Activated CD4-positive, alpha-beta T cell treated with anti-CD3 and anti-CD28 coated beads, Interleukin-2, amount 10 ng/mL, durations not matched to agents 7 days and 5 days (primary cell): ENCODE measurements at regions not wholly inside any gene's neighbourhood (a gene's known extent, or its start where the extent isn't known, plus 50 kb on each side); places are given as distances from the start of the nearest gene placed in this dataset.

Experiments used
- CTCF ChIA-PET: fragments of 350-600 bp; sonication (Branson Sonifier 250); formaldehyde crosslinking; loops from one replicate; lab custom pipeline; 2021; ENCODE audit warnings: antibody characterized with exemption; lab: Charles Lee
- POLR2A ChIA-PET: fragments of 350-600 bp; sonication (Branson Sonifier 250); formaldehyde crosslinking; loops from one replicate; lab custom pipeline; 2021; ENCODE audit warnings: antibody characterized with exemption; lab: Charles Lee
- DNase-seq: peaks from one replicate; pipeline ENCODE4 v3.0.0-alpha.2; 2020
- H3K27ac Mint-ChIP-seq: one replicate; pipeline ENCODE4 v1.8.0; 2021; ENCODE audit warnings: mild to moderate bottlenecking, moderate library complexity, mixed read lengths
- H3K27me3 Mint-ChIP-seq: one replicate; pipeline ENCODE4 v1.8.0; 2021; ENCODE audit warnings: mixed read lengths
- H3K36me3 Mint-ChIP-seq: one replicate; pipeline ENCODE4 v1.8.0; 2021; ENCODE audit warnings: low read depth, mixed read lengths
- H3K4me1 Mint-ChIP-seq: one replicate; pipeline ENCODE4 v1.8.0; 2021; ENCODE audit warnings: mixed read lengths
- H3K4me3 Mint-ChIP-seq: one replicate; pipeline ENCODE4 v1.8.0; 2021; ENCODE audit warnings: mild to moderate bottlenecking, moderate library complexity, mixed read lengths
- H3K9me3 Mint-ChIP-seq: one replicate; pipeline ENCODE4 v1.8.0; 2021; ENCODE audit warnings: mixed read lengths

- peaks cover 2% of the 10 kb centered on the region for H3K9me3 Mint-ChIP-seq
- H3K4me3 Mint-ChIP-seq = no peak overlapping the region
- no peaks in the 10 kb centered on the region for H3K4me1 Mint-ChIP-seq
- CTCF ChIA-PET = no interaction called here
- DNase-seq = no peak
- H3K27ac Mint-ChIP-seq = no peak overlapping the region
- no peaks in the 10 kb centered on the region for H3K27me3 Mint-ChIP-seq
- POLR2A ChIA-PET = no interaction called here
- H3K36me3 Mint-ChIP-seq = no peaks in the 10 kb centered on the region
Observed at GRCh38 chr4:19314116-19314515, 937.6 kb upstream of the SLIT2 start.

- POLR2A ChIA-PET = no interaction called here
- CTCF ChIA-PET = no interaction called here
- Mint-ChIP-seq H3K4me3 (no peak overlapping the region), H3K36me3 (no peaks in the 10 kb centered on the region), H3K4me1 (no peaks in the 10 kb centered on the region), H3K9me3 (peaks cover 7% of the 10 kb centered on the region), H3K27ac (no peak overlapping the region), H3K27me3 (no peaks in the 10 kb centered on the region)
- DNase-seq = no peak
Observed at GRCh38 chr4:19309378-19309777, 942.3 kb upstream of the SLIT2 start.

- ChIA-PET POLR2A (no interaction called here), CTCF (no interaction called here)
- peaks cover 7% of the 10 kb centered on the region for H3K9me3 Mint-ChIP-seq
- DNase-seq = no peak
- H3K27ac Mint-ChIP-seq = no peak overlapping the region
- H3K4me3 Mint-ChIP-seq = no peak overlapping the region
- no peaks in the 10 kb centered on the region for H3K36me3 Mint-ChIP-seq
- H3K4me1 Mint-ChIP-seq = no peaks in the 10 kb centered on the region
- no peaks in the 10 kb centered on the region for H3K27me3 Mint-ChIP-seq
Observed at GRCh38 chr4:19304028-19304427, 947.7 kb upstream of the SLIT2 start.

- H3K27ac Mint-ChIP-seq = no peak overlapping the region
- no peaks in the 10 kb centered on the region for H3K27me3 Mint-ChIP-seq
- no peak for DNase-seq
- ChIA-PET POLR2A (no interaction called here), CTCF (no interaction called here)
- no peak overlapping the region for H3K4me3 Mint-ChIP-seq
- no peaks in the 10 kb centered on the region for H3K36me3 Mint-ChIP-seq
- H3K4me1 Mint-ChIP-seq = no peaks in the 10 kb centered on the region
- peaks cover 5% of the 10 kb centered on the region for H3K9me3 Mint-ChIP-seq
Observed at GRCh38 chr4:19301527-19301926, 950.2 kb upstream of the SLIT2 start.

- H3K27me3 Mint-ChIP-seq = no peaks in the 10 kb centered on the region
- no peak overlapping the region for H3K4me3 Mint-ChIP-seq
- CTCF ChIA-PET = no interaction called here
- POLR2A ChIA-PET = no interaction called here
- no peak for DNase-seq
- no peaks in the 10 kb centered on the region for H3K36me3 Mint-ChIP-seq
- H3K27ac Mint-ChIP-seq = no peak overlapping the region
- H3K4me1 Mint-ChIP-seq = no peaks in the 10 kb centered on the region
- H3K9me3 Mint-ChIP-seq = peaks cover 8% of the 10 kb centered on the region
Observed at GRCh38 chr4:19300213-19300612, 951.5 kb upstream of the SLIT2 start.

GRCh38 chr4:19298998-19299397 lies 952.7 kb upstream of the SLIT2 start:
- no peaks in the 10 kb centered on the region for H3K27me3 Mint-ChIP-seq
- no peak overlapping the region for H3K4me3 Mint-ChIP-seq
- H3K27ac Mint-ChIP-seq = no peak overlapping the region
- CTCF ChIA-PET = no interaction called here
- DNase-seq = no peak
- peaks cover 15% of the 10 kb centered on the region for H3K9me3 Mint-ChIP-seq
- POLR2A ChIA-PET = no interaction called here
- no peaks in the 10 kb centered on the region for H3K4me1 Mint-ChIP-seq
- no peaks in the 10 kb centered on the region for H3K36me3 Mint-ChIP-seq

- H3K36me3 Mint-ChIP-seq = no peaks in the 10 kb centered on the region
- no peaks in the 10 kb centered on the region for H3K4me1 Mint-ChIP-seq
- H3K27me3 Mint-ChIP-seq = no peaks in the 10 kb centered on the region
- peaks cover 44% of the 10 kb centered on the region for H3K9me3 Mint-ChIP-seq
- POLR2A ChIA-PET = no interaction called here
- no peak for DNase-seq
- CTCF ChIA-PET = no interaction called here
- H3K27ac Mint-ChIP-seq = no peak overlapping the region
- H3K4me3 Mint-ChIP-seq = no peak overlapping the region
Observed at GRCh38 chr4:19293781-19294180, 957.9 kb upstream of the SLIT2 start.

GRCh38 chr4:19293080-19293479 lies 958.6 kb upstream of the SLIT2 start:
- H3K4me3 Mint-ChIP-seq = no peak overlapping the region
- peaks cover 44% of the 10 kb centered on the region for H3K9me3 Mint-ChIP-seq
- H3K36me3 Mint-ChIP-seq = no peaks in the 10 kb centered on the region
- no peak overlapping the region for H3K27ac Mint-ChIP-seq
- ChIA-PET POLR2A (no interaction called here), CTCF (no interaction called here)
- no peak for DNase-seq
- H3K4me1 Mint-ChIP-seq = no peaks in the 10 kb centered on the region
- H3K27me3 Mint-ChIP-seq = no peaks in the 10 kb centered on the region

GRCh38 chr4:19286924-19287323 lies 964.8 kb upstream of the SLIT2 start:
- no peak overlapping the region for H3K27ac Mint-ChIP-seq
- ChIA-PET CTCF (no interaction called here), POLR2A (no interaction called here)

GRCh38 chr4:19285146-19285545 lies 966.6 kb upstream of the SLIT2 start:
- H3K27me3 Mint-ChIP-seq = no peaks in the 10 kb centered on the region
- POLR2A ChIA-PET = no interaction called here
- no peak overlapping the region for H3K4me3 Mint-ChIP-seq
- H3K27ac Mint-ChIP-seq = no peak overlapping the region
- no peak for DNase-seq
- H3K36me3 Mint-ChIP-seq = no peaks in the 10 kb centered on the region
- H3K9me3 Mint-ChIP-seq = peaks cover 13% of the 10 kb centered on the region
- no peaks in the 10 kb centered on the region for H3K4me1 Mint-ChIP-seq
- CTCF ChIA-PET = no interaction called here

More at GRCh38 chr4:19286924-19287323, 964.8 kb upstream of the SLIT2 start:
- no peaks in the 10 kb centered on the region for H3K4me1 Mint-ChIP-seq
- no peak overlapping the region for H3K4me3 Mint-ChIP-seq
- peaks cover 16% of the 10 kb centered on the region for H3K9me3 Mint-ChIP-seq
- H3K36me3 Mint-ChIP-seq = no peaks in the 10 kb centered on the region
- no peaks in the 10 kb centered on the region for H3K27me3 Mint-ChIP-seq
- no peak for DNase-seq

- Mint-ChIP-seq H3K4me3 (no peak overlapping the region), H3K9me3 (peaks cover 9% of the 10 kb centered on the region), H3K36me3 (no peaks in the 10 kb centered on the region), H3K27ac (no peak overlapping the region), H3K4me1 (no peaks in the 10 kb centered on the region), H3K27me3 (no peaks in the 10 kb centered on the region)
- POLR2A ChIA-PET = no interaction called here
- CTCF ChIA-PET = interaction anchor here (0.8 kb wide), 1 partner anchor 13 kb away, joined by 3 read pairs; no protein-coding TSS in a partner anchor
- DNase-seq = no peak
Observed at GRCh38 chr4:19278665-19279064, 973.0 kb upstream of the SLIT2 start.

- H3K27me3 Mint-ChIP-seq = no peaks in the 10 kb centered on the region
- no peak for DNase-seq
- no peak overlapping the region for H3K4me3 Mint-ChIP-seq
- H3K36me3 Mint-ChIP-seq = no peaks in the 10 kb centered on the region
- no peak overlapping the region for H3K27ac Mint-ChIP-seq
- peaks cover 17% of the 10 kb centered on the region for H3K9me3 Mint-ChIP-seq
- H3K4me1 Mint-ChIP-seq = no peaks in the 10 kb centered on the region
- ChIA-PET CTCF (no interaction called here), POLR2A (no interaction called here)
Observed at GRCh38 chr4:19266566-19266965, 985.1 kb upstream of the SLIT2 start.

- ChIA-PET CTCF (no interaction called here), POLR2A (no interaction called here)
- Mint-ChIP-seq H3K9me3 (peaks cover 17% of the 10 kb centered on the region), H3K36me3 (no peaks in the 10 kb centered on the region), H3K4me3 (no peak overlapping the region), H3K27me3 (no peaks in the 10 kb centered on the region), H3K4me1 (no peaks in the 10 kb centered on the region), H3K27ac (no peak overlapping the region)
- no peak for DNase-seq
Observed at GRCh38 chr4:19262467-19262866, 989.2 kb upstream of the SLIT2 start.

- Mint-ChIP-seq H3K27ac (no peak overlapping the region), H3K36me3 (no peaks in the 10 kb centered on the region), H3K9me3 (peaks cover 16% of the 10 kb centered on the region), H3K27me3 (no peaks in the 10 kb centered on the region), H3K4me3 (no peak overlapping the region), H3K4me1 (no peaks in the 10 kb centered on the region)
- no peak for DNase-seq
- CTCF ChIA-PET = no interaction called here
- POLR2A ChIA-PET = no interaction called here
Observed at GRCh38 chr4:19260346-19260745, 991.4 kb upstream of the SLIT2 start.
